Frontal cortex (tissue), 3 donors: ENCODE measurements at regions not wholly inside any gene's neighbourhood (a gene's known extent, or its start where the extent isn't known, plus 50 kb on each side); places are given as distances from the start of the nearest gene placed in this dataset.

Source experiments
- DNase-seq, 2 donors: peaks; one replicate each; pipeline ENCODE4 v3.0.0; 2012; ENCODE audit warnings: low spot score in 2 of 2
- FAIRE-seq: peaks from 2 replicates; lab custom pipeline; 2012; peaks lifted over from hg19 to GRCh38; lab: Jason Lieb, UNC
- donor health status: control.
- donor health status: control.
- donor health status: control.

GRCh38 chr21:32216293-32216692, 62.6 kb downstream of the MIS18A start:
- no peak for DNase-seq
- no peak for FAIRE-seq

DNA sequence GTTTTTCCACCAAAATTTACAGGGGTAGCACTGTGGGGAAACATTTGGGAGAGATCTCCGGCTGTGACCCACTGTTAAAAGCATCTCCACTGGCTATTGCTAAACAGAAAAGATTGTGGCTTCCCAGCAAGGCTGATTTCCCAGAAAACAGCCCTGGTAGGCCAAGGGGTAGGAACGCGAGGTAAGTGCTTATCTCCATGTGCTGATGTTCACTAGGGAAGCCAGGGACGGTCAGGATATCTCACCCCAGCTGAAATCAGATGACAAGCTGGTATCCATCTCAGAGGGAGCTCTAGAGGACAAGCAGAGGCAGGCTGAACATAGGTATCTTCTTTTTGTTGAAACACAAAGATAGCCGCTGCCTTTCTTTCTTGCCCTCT, 63.6 kb downstream of the MIS18A start:
- FAIRE-seq = no peak

GRCh38 chr21:32214654-32215305, 64.1 kb downstream of the MIS18A start:
- DNase-seq (no peak), FAIRE-seq (no peak)

More for the DNA sequence above, 63.6 kb downstream of the MIS18A start:
- DNase-seq = no peak

DNA sequence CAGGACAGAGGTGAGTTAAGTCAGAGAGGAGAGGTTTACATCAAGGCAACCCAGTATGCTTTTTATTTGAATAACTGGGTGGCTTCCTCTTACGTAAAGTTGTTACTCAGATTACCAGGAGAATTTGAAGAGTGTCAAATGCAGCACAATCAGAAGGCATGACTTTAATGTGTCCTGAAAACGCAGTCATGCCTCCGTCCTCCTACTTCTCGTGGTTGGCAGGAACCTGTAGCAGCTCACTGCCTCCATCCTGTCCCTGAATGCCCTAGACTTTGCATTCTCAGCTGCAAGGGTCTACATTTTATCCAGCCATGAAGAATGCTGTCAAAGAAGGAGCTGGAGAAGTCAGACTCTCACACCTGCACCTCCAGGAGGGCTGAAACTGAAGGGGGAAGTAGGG, 66.7 kb downstream of the MIS18A start:
- DNase-seq (no peak), FAIRE-seq (no peak)

GRCh38 chr21:32211306-32211705, 67.5 kb downstream of the MIS18A start:
- DNase-seq (no peak), FAIRE-seq (no peak)

- FAIRE-seq = no peak
- DNase-seq = no peak
Measured at GRCh38 chr21:32209580-32209979, 69.3 kb downstream of the MIS18A start.

- no peak for FAIRE-seq
- DNase-seq = no peak
Measured at GRCh38 chr21:32207406-32207716, 71.5 kb downstream of the MIS18A start.

DNA sequence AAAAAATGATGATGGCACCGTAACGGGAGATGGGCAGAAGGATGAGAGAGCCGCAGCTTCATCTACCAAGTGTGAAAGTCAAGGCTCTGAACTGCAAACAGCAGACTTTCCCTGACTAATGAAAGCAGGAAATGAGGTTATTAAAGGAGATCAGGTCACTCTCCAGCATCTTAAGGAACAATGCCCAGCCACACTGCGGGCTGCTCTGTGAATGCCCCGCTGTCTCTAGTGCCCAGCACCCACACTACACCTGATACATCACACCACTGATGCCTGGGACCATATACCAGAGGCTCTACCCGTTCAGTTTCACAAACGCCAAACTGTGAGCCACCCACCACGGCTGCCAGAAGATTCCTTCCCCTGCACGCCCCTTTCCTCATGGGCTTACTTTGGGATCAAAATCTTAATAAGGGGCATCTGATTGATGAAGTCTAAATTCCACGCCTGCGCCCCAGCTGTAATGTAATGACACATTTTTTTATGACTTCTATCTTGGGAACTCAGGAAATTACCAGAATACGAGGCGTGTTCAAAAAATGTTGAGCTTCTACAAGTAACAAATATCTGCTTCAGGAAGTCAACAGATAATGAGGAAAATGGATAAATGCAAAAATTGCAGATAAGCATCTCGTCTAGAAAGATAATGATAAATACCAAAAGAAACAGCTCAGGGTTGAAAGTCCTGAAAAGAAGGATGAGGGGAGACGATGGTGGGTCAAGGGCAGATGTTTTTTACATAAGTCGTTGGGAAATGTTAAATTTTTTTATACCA, 72.0 kb downstream of the MIS18A start:
- no peak for FAIRE-seq
- no peak for DNase-seq

DNA sequence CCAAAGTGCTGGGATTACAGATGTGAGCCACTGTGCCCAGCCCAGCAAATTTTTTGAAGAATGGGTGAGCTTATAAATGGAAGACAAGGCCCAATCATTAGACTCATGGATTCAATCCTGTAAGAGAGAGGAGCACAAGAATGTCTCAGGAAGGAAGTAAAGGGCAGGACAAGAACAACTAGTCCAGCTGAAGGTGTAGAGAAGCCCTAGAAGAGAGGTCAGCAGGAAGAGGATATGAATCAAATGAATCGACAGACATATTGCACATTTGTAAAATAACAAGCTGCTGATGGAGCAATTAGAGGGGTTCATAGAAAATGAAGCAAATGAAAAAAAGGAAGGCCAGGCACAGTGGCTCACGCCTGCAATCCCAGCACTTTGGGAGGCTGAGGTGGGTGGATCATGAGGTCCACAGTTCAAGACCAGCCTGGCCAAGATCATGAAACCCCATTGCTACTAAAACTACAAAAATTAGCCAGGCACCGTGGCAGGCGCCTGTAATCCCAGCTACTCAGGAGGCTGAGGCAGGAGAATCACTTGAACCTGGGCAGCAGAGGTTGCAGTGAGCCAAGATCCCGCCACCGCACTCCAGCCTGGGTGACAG, 74.9 kb downstream of the MIS18A start:
- DNase-seq = no peak
- no peak for FAIRE-seq

- DNase-seq (no peak), FAIRE-seq (no peak)
Measured at GRCh38 chr21:32200029-32200428, 78.8 kb downstream of the MIS18A start.

GRCh38 chr21:32198384-32198783, 80.5 kb downstream of the MIS18A start:
- no peak for FAIRE-seq

DNA sequence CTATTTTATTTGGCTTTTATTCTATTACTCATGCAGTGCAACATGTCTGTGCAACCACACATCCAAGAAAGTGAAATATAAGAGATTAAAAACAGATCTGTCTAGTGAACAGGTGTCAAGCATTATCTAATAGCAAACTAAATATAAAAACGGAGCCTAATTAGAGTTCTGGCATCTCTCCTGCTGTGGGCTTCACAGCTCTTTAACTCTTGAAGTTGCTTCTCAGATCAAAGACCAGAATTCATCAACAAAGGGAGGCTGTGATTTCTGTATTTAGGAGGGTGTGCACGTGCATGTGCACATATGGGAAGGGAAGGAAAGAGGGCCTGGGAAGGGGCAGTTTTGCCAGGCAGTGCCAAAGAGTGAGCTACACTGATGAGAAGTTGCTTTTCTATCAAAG, 81.0 kb downstream of the MIS18A start:
- no peak for FAIRE-seq
- no peak for DNase-seq

More at GRCh38 chr21:32198384-32198783, 80.5 kb downstream of the MIS18A start:
- no peak for DNase-seq

DNA sequence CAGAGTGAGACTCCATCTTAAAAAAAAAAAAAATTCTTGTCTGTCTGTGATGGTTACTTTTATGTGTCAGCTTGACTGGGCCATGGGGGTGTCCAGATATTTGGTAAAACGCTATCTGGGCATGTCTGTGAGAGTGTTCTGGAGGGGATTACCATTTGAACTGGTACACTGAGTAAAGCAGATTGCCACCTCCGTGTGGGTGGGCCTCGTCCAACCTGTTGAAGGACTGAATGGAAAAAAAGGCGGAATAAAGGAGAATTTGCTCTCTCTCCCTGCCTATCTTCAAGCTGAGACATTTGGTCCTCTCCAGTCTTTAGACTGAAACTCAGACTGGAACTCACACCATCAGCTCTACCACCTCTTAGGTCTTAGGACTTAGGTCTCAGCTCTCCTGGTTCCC, 82.8 kb downstream of the MIS18A start:
- FAIRE-seq (no peak), DNase-seq (no peak)

DNA sequence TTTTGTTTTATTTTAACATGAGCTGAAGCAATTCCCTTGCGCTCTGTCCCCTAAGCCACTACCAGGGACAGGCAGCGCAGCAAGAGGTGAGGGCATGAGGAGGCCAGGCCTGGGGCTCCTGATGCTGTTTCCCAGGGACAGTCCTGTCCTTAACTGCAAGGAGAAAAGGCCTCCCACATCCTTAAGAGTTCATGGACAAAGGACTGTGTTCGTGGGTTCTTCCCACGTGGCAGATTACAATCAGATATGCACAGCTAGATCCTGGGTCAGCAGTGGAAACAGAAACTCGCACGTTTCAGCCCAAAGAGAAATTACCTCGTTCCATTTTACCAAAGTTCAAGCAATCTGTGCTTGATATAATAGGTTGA, 85.8 kb downstream of the MIS18A start:
- FAIRE-seq (no peak), DNase-seq (no peak)

- DNase-seq (no peak), FAIRE-seq (no peak)
Measured at GRCh38 chr21:32192291-32193097, 86.4 kb downstream of the MIS18A start.

DNA sequence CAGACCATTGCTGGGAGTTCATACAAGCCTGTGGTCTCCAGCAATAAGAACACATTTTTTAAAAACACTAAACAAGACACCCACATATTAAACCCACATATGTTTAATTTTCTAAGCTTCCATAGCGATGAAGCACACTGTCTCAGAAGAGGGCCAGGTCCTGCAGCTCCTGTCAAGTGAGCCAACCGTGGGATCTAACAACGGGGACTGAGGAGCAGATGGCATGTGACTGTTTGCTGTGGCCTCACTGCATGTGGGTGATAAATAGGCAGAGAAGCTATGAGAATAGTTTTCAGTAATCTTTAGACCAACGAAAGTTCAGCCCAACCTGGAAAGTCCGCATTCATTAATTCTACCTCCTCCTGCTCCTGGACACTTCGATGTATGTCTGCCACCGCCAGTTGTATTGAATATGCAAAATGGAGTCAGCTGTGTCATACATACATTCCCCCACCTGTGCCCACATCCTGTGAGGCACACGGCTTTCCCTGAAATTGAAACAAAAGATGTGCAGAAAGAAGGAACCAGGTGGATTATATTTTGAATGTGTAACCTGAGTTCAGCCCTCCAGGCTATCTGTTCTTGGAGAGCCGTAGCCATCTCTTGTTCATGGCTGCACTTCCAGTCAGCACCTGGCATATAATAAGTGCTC, 88.2 kb downstream of the MIS18A start:
- no peak for FAIRE-seq

GRCh38 chr21:32189688-32190483, 89.0 kb downstream of the MIS18A start:
- FAIRE-seq (no peak), DNase-seq (no peak)

More for the DNA sequence above, 88.2 kb downstream of the MIS18A start:
- DNase-seq = no peak

GRCh38 chr21:32186804-32187203, 92.0 kb downstream of the MIS18A start:
- DNase-seq (no peak), FAIRE-seq (no peak)

- FAIRE-seq (no peak), DNase-seq (no peak)
Measured at GRCh38 chr21:32185726-32186125, 93.1 kb downstream of the MIS18A start.
